Pancreas (tissue), 10 donors: ENCODE measurements at regions not wholly inside any gene's neighbourhood (a gene's known extent, or its start where the extent isn't known, plus 50 kb on each side); places are given as distances from the start of the nearest gene placed in this dataset.

Experiments used
- ATAC-seq, 4 donors: fragments of 200-7000 bp; cut with Tn5 transposase; one replicate each; pipeline versions ENCODE4 v1.8.0 to v1.9.1; 2020; ENCODE audit warnings: mild to moderate bottlenecking in 4 of 4, moderate library complexity in 4 of 4
- DNase-seq, 6 donors: peaks; one replicate each; pipeline ENCODE4 v3.0.0-alpha.2; 2020
- FAIRE-seq: peaks from 2 replicates; lab custom pipeline; 2012; peaks lifted over from hg19 to GRCh38; lab: Jason Lieb, UNC
- H3K27ac ChIP-seq, 4 donors: fragments of 200-600 bp; sonication (generic); 1 replicate in 3 of 4; 2 replicates in 1 of 4; pipeline versions ENCODE4 v1.5.0 to v1.8.0; 2020
- H3K27me3 ChIP-seq, 4 donors: fragments of 200-600 bp; one replicate each; pipeline ENCODE4 v1.8.0; 2021
- H3K36me3 ChIP-seq, 3 donors: fragments of 200-600 bp; sonication (generic) in 1 of 3; one replicate each; pipeline versions ENCODE4 v1.5.0 to v1.8.0; 2020 to 2021
- H3K4me1 ChIP-seq, 3 donors: fragments of 200-600 bp; one replicate each; pipeline ENCODE4 v1.8.0; 2021
- H3K4me3 ChIP-seq, 4 donors: fragments of 200-600 bp; sonication (generic) in 2 of 4; one replicate each; pipeline versions ENCODE4 v1.5.0 to v1.8.0; 2020 to 2021
- H3K9me3 ChIP-seq, 4 donors: fragments of 200-600 bp; one replicate each; pipeline ENCODE4 v1.8.0; 2021
- WGBS, 2 donors: extraction: QIAGEN DNeasy Blood & Tissue Kit; methylation state at CpG; one replicate each; pipeline ENCODE4 v1.1.7; 2013; 5-methylcytosine and 5-hydroxymethylcytosine counted together
- intact Hi-C, 3 donors: fragments of 100-400 bp; cut with DNase I; formaldehyde crosslinking; loops; one replicate each; pipeline versions ENCODE4 v1.11.1 to v1.14.2; 2022
- TF ChIP-seq, protein P1 (sequence below), 4 donors: fragments of 200-600 bp; sonication (generic) in 3 of 4; IDR thresholded peaks; one replicate each; pipeline versions ENCODE4 v1.5.0 to v1.8.0; 2021; ENCODE audit warnings: antibody characterized with exemption in 4 of 4
- donor health status: healthy with polysubstance abuse.
- donor health status: DM: no; HTN: no; CAD: no; lungs with moderate emphysema.
- donor health status: DM: no; HTN: no; CAD: no.
- donor health status: control.
- donor health status: control.
- donor health status: Bipolar disorder and iron deficiency.
- donor health status: DM: yes; HTN: yes; CAD: no.
- donor health status: DM: no; HTN: no; CAD: no.
- donor health status: DM: no; HTN: no; CAD: no.
- donor health status: DM: yes; HTN: yes; CAD: no.

DNA sequence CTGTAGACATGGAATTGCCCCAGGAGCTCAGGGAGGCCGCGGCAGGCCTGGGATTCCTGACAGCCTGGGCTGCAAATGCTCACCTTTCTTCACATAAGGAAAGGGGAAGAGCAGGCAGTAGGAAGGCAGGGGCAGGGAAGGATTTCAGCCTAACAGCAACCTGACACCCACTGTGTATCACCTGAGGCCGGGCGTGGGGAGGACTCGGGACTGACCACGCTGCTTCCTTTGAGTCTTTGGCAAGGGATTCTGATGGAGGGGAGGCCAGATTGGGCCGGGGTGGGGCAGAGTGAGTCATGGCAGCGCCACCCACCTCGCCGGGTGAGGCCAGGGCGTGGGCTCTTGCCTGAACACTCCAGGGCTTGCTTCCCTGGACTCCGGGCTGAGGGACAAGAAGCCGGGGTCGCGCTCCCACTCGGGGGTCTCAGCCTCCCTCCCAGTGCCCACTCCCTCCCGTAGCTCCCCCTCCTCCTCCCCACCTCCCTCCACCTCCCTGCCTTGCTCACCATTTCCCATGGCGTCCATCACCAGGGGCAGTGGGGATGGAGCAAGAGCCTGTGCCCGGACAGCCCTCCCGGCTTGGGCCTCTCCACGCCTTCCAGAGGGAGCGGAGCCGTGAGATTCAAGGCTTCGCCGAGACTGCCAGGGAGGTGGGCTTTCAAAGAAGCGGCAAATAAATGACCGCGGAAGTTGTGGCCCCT is 247.9 kb upstream of the RTL1 start:
- Histone ChIP-seq H3K36me3 (no peaks in the 10 kb centered on the region), H3K4me1 (no peaks in the 10 kb centered on the region), H3K4me3 (no peak overlapping the region), H3K9me3 (no peaks in the 10 kb centered on the region), H3K27ac (no peak overlapping the region), H3K27me3 (no peaks in the 10 kb centered on the region)
- WGBS, 2 donors = 56 to 61% methylated on average over 21 to 28 of the region's 28 CpGs
- TF ChIP-seq, protein P1, sequence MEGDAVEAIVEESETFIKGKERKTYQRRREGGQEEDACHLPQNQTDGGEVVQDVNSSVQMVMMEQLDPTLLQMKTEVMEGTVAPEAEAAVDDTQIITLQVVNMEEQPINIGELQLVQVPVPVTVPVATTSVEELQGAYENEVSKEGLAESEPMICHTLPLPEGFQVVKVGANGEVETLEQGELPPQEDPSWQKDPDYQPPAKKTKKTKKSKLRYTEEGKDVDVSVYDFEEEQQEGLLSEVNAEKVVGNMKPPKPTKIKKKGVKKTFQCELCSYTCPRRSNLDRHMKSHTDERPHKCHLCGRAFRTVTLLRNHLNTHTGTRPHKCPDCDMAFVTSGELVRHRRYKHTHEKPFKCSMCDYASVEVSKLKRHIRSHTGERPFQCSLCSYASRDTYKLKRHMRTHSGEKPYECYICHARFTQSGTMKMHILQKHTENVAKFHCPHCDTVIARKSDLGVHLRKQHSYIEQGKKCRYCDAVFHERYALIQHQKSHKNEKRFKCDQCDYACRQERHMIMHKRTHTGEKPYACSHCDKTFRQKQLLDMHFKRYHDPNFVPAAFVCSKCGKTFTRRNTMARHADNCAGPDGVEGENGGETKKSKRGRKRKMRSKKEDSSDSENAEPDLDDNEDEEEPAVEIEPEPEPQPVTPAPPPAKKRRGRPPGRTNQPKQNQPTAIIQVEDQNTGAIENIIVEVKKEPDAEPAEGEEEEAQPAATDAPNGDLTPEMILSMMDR (IDR thresholded peaks at IDR 0.05) = no peak
- ATAC-seq (no peak), FAIRE-seq (no peak), DNase-seq (no peak)
- intact Hi-C loops = no loop called here

DNA sequence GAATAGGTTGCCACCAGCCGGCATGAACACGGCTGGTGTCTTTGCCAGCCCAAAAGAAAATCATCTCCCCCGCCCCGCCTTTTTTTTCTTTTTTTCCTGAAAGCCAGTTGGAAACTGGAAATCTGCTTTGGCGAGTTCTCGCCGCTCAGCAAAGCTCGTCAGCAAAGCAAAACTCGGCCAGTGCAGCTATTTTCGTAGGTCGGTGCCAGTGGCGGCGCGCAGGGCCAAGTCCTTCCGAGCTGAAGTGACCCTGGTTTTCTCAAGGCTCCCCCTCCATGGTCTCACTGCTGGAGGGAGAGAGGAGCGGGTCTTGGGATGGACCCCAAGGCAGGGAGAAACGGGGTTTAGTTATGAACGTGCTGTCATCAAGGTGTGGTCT is 248.4 kb upstream of the RTL1 start:
- Histone ChIP-seq H3K4me1 (no peaks in the 10 kb centered on the region), H3K27me3 (no peaks in the 10 kb centered on the region), H3K4me3 (no peak overlapping the region), H3K27ac (no peak overlapping the region), H3K9me3 (no peaks in the 10 kb centered on the region), H3K36me3 (no peaks in the 10 kb centered on the region)
- TF ChIP-seq, protein P1 (IDR thresholded peaks at IDR 0.05) = no peak
- 77 to 79% methylated on average over 18 of the region's 18 CpGs for WGBS, 2 donors
- intact Hi-C loops = no loop called here
- DNase-seq (no peak), FAIRE-seq (no peak), ATAC-seq (no peak)

DNA sequence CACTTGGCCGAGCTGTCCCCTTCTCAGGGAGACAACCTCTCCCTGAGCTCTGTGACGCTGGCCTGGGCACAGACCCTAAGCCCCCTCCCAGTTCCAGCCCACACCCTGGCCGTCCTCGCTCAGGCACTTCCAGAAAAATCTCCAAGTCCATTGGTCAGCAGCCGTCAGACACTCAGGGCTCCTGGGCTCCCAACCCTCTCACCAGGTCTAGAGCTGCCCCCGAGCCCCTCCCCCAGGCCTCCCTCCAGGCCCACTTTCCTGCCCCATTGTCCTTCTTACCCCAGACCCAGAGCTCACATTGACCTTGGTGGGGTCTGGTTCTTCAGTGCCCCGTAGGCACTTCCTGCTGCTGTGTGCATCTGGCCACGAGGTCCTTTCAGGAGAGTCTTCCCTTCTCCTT is 249.3 kb upstream of the RTL1 start:
- DNase-seq (peak in 1 of 6 donors; percentile 46), ATAC-seq (no peak), FAIRE-seq (no peak)
- Histone ChIP-seq H3K4me3 (no peak overlapping the region), H3K4me1 (no peaks in the 10 kb centered on the region), H3K27ac (no peak overlapping the region), H3K27me3 (no peaks in the 10 kb centered on the region), H3K9me3 (no peaks in the 10 kb centered on the region), H3K36me3 (no peaks in the 10 kb centered on the region)
- WGBS, 2 donors = 76 to 85% methylated on average over 8 of the region's 8 CpGs
- intact Hi-C loops = no loop called here
- TF ChIP-seq, protein P1 (IDR thresholded peaks at IDR 0.05) = no peak

DNA sequence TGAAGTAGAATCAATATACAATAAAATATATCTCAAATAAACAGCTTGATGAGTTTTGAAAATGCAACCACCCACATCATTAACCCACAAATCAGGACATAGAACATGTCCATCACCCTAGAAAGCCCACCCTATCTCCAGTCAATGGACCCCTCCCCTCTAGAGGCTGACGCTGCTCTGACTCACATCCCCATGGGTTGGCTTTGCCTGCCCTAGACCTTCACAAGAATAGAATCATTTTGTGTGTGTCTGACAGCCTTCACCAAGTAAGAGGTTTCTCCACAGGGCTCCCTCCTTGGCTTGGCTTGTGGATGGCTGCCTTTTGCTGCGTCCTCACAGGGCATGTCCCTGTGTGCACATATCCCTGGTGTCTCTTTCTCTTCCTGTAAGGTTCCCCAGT is 250.2 kb upstream of the RTL1 start:
- TF ChIP-seq, protein P1 (IDR thresholded peaks at IDR 0.05) = no peak
- intact Hi-C loops = no loop called here
- Histone ChIP-seq H3K9me3 (no peaks in the 10 kb centered on the region), H3K27me3 (no peaks in the 10 kb centered on the region), H3K27ac (no peak overlapping the region), H3K4me3 (no peak overlapping the region), H3K36me3 (no peaks in the 10 kb centered on the region), H3K4me1 (no peaks in the 10 kb centered on the region)
- ATAC-seq = no peak
- 78 to 89% methylated on average over 2 of the region's 2 CpGs for WGBS, 2 donors
- DNase-seq = no peak
- FAIRE-seq = no peak

DNA sequence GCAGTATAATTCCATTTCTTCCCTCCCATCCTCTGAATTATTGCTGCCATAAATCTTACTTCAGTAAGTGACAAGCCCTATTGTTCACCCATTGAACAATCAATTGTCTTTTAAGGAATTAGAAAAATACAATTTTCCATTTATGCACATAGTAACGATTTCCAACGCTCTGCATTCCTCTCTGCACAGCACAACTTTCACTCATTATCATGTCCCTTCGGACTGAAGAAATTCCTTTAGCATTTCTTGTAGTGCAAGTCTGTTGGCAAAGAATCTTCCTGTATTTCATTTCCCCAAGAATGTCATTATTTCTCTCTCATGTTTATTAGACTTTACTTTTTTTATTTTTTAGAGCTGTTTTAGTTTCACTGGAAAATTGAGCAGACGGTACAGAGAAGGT is 252.1 kb upstream of the RTL1 start:
- Histone ChIP-seq H3K36me3 (no peaks in the 10 kb centered on the region), H3K27ac (no peak overlapping the region), H3K4me1 (no peaks in the 10 kb centered on the region), H3K4me3 (no peak overlapping the region), H3K27me3 (no peaks in the 10 kb centered on the region), H3K9me3 (no peaks in the 10 kb centered on the region)
- intact Hi-C loops = no loop called here
- ATAC-seq (no peak), FAIRE-seq (no peak), DNase-seq (no peak)
- TF ChIP-seq, protein P1 (IDR thresholded peaks at IDR 0.05) = no peak
- WGBS, 2 donors = 59 to 71% methylated on average over 4 of the region's 4 CpGs
